ENCODE measurements at regions not wholly inside any gene's neighbourhood (a gene's known extent, or its start where the extent isn't known, plus 50 kb on each side); places are given as distances from the start of the nearest gene placed in this dataset.

DNA sequence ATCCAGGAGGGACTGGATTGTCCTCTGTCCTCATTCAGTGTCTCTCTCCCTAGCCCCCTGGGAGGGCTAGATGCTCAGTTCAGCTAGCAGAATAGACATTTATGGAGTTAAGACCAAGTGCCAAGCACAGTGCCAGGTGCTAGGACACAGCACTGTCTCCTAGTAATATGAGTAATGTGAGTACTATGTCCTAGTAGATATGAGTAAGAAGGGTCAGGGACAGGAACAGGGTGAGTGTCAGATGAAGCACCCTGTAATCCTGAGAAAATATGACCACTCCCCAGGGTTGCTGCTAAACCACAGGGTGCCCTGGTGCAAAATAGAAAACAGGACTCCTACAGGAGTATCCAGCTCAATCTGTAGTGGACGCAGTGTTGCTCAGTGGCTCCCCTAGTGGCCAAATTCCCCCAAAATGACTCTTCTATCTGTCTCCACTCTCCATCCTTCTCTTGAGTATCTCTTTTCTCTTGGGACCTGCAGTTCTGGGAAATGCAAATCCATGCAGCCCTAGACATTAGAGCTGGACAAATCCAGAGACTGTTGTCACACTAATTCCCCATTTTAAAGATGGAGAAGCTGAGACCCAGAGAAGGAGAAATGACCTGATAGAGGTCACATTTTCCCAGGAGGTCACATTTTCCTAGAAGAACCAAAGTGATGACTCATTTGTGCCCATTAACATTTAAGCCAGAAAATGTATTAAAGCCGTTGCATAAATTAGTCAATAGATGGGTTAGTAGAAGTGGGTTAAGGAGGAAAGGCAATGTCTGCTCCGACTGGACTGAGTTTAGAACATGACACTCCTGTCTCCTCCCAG lies 214.3 kb downstream of the NXPE2 start:
- TF ChIP-seq, protein P1, sequence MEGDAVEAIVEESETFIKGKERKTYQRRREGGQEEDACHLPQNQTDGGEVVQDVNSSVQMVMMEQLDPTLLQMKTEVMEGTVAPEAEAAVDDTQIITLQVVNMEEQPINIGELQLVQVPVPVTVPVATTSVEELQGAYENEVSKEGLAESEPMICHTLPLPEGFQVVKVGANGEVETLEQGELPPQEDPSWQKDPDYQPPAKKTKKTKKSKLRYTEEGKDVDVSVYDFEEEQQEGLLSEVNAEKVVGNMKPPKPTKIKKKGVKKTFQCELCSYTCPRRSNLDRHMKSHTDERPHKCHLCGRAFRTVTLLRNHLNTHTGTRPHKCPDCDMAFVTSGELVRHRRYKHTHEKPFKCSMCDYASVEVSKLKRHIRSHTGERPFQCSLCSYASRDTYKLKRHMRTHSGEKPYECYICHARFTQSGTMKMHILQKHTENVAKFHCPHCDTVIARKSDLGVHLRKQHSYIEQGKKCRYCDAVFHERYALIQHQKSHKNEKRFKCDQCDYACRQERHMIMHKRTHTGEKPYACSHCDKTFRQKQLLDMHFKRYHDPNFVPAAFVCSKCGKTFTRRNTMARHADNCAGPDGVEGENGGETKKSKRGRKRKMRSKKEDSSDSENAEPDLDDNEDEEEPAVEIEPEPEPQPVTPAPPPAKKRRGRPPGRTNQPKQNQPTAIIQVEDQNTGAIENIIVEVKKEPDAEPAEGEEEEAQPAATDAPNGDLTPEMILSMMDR (IDR thresholded peaks at IDR 0.05; ENCODE audit: low read depth, low read length): peak; percentile 19
- H3K4me3 ChIP-seq (replicated peaks in 1 of 2; ENCODE audit: low read depth in 2 of 2, low read length in 2 of 2): no peak overlapping the region
- no peak for DNase-seq (ENCODE audit: low read depth in 2 of 2)

DNA sequence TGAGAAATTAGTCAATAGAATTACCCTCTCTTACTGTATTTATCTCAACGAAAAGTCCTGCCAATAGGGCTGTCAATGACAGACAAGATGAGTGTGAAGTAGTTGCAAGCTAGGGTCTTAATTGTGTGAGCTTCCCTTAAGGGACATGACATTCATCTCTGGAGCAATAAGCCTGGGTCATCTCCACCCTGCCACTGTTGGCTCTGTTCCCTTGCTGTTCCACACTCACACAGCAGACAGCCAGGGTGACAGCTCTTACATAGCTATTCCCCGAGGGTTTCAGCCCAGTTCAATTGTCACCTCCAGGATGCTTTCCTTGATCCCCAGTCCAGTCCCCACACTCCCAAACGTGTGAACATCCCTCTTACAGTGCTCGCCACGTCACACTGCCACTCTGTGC lies 215.0 kb downstream of the NXPE2 start:
- TF ChIP-seq, protein P1 (IDR thresholded peaks at IDR 0.05; ENCODE audit: low read depth, low read length): no peak
- H3K4me3 ChIP-seq (replicated peaks in 1 of 2; ENCODE audit: low read depth in 2 of 2, low read length in 2 of 2): no peak overlapping the region
- no peak for DNase-seq (ENCODE audit: low read depth in 2 of 2)

GRCh38 chr11:114896594-114896993 lies 218.3 kb downstream of the NXPE2 start:
- no peak for DNase-seq (ENCODE audit: low read depth in 2 of 2)
- H3K4me3 ChIP-seq (replicated peaks in 1 of 2; ENCODE audit: low read depth in 2 of 2, low read length in 2 of 2): no peak overlapping the region
- TF ChIP-seq, protein P1 (IDR thresholded peaks at IDR 0.05; ENCODE audit: low read depth, low read length): no peak

DNA sequence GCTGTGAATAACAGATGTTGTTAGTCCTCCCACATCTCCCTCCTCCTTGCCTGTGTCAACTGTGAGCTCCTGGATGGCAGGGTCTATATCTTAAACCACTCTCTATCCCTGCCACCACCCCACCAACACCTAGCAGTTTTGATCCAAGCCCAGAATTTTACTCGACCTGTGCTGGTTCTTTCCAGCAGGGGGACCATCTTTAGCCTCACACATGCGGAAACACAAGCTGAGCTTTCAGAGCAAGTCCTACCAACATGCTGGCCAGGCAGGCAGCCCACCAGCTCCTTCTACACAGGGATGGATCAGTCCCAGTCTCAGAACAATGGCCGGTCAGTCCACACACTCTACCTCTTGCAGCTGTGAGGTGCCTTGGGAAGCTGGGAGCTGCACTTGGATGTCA lies 231.5 kb downstream of the NXPE2 start:
- no peak for DNase-seq (ENCODE audit: low read depth in 2 of 2)
- TF ChIP-seq, protein P1 (IDR thresholded peaks at IDR 0.05; ENCODE audit: low read depth, low read length): no peak
- H3K4me3 ChIP-seq (replicated peaks in 1 of 2; ENCODE audit: low read depth in 2 of 2, low read length in 2 of 2): no peak overlapping the region

- no peak for DNase-seq (ENCODE audit: low read depth in 2 of 2)
- TF ChIP-seq, protein P1 (IDR thresholded peaks at IDR 0.05; ENCODE audit: low read depth, low read length): no peak
- no peak overlapping the region for H3K4me3 ChIP-seq (replicated peaks in 1 of 2; ENCODE audit: low read depth in 2 of 2, low read length in 2 of 2)
Observed at GRCh38 chr11:114912826-114913225, 234.5 kb downstream of the NXPE2 start.

- DNase-seq (ENCODE audit: low read depth in 2 of 2): no peak
- TF ChIP-seq, protein P1 (IDR thresholded peaks at IDR 0.05; ENCODE audit: low read depth, low read length): no peak
Observed at GRCh38 chr11:114914231-114915005, 236.1 kb downstream of the NXPE2 start.

More at GRCh38 chr11:114914231-114915005, 236.1 kb downstream of the NXPE2 start:
- H3K4me3 ChIP-seq (replicated peaks in 1 of 2; ENCODE audit: low read depth in 2 of 2, low read length in 2 of 2): no peak overlapping the region

All from cardiac fibroblast (primary cell).